Adrenal gland (tissue), 5 donors: ENCODE measurements at regions not wholly inside any gene's neighbourhood (a gene's known extent, or its start where the extent isn't known, plus 50 kb on each side); places are given as distances from the start of the nearest gene placed in this dataset.

Source experiments
- CTCF ChIP-seq, 6 experiments: fragments of 450-650 bp in 4 of 6; fragments of 200-600 bp in 2 of 6; sonication (generic) in 1 of 6; IDR thresholded peaks; 1 replicate in 5 of 6; 2 replicates in 1 of 6; pipeline versions ENCODE4 v1.5.1 to v1.8.0; 2016 to 2021; ENCODE audit warnings: antibody characterized with exemption in 6 of 6, mild to moderate bottlenecking in 2 of 6, moderate library complexity in 1 of 6
- POLR2A ChIP-seq, 2 donors: fragments of 450-650 bp; IDR thresholded peaks; one replicate each; pipeline ENCODE4 v1.6.1; 2017; ENCODE audit warnings: antibody characterized with exemption in 2 of 2, mild to moderate bottlenecking in 2 of 2, moderate library complexity in 1 of 2
- donor health status: DM: no; HTN: no; CAD: no.

GRCh38 chr5:56396634-56397033 is 163.5 kb upstream of the ANKRD55 start:
- TF ChIP-seq POLR2A (IDR thresholded peaks at IDR 0.05) (no peak), CTCF (IDR thresholded peaks at IDR 0.05) (no peak)
